ENCODE measurements at regions not wholly inside any gene's neighbourhood (a gene's known extent, or its start where the extent isn't known, plus 50 kb on each side); places are given as distances from the start of the nearest gene placed in this dataset.

GRCh38 chr11:115613986-115614632 lies 109.9 kb upstream of the CADM1 start:
- TF ChIP-seq, protein P1, sequence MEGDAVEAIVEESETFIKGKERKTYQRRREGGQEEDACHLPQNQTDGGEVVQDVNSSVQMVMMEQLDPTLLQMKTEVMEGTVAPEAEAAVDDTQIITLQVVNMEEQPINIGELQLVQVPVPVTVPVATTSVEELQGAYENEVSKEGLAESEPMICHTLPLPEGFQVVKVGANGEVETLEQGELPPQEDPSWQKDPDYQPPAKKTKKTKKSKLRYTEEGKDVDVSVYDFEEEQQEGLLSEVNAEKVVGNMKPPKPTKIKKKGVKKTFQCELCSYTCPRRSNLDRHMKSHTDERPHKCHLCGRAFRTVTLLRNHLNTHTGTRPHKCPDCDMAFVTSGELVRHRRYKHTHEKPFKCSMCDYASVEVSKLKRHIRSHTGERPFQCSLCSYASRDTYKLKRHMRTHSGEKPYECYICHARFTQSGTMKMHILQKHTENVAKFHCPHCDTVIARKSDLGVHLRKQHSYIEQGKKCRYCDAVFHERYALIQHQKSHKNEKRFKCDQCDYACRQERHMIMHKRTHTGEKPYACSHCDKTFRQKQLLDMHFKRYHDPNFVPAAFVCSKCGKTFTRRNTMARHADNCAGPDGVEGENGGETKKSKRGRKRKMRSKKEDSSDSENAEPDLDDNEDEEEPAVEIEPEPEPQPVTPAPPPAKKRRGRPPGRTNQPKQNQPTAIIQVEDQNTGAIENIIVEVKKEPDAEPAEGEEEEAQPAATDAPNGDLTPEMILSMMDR (IDR thresholded peaks at IDR 0.05) = no peak
- TF ChIP-seq EZH2 (IDR thresholded peaks at IDR 0.05) = no peak
